ENCODE measurements at regions not wholly inside any gene's neighbourhood (a gene's known extent, or its start where the extent isn't known, plus 50 kb on each side); places are given as distances from the start of the nearest gene placed in this dataset.

DNA sequence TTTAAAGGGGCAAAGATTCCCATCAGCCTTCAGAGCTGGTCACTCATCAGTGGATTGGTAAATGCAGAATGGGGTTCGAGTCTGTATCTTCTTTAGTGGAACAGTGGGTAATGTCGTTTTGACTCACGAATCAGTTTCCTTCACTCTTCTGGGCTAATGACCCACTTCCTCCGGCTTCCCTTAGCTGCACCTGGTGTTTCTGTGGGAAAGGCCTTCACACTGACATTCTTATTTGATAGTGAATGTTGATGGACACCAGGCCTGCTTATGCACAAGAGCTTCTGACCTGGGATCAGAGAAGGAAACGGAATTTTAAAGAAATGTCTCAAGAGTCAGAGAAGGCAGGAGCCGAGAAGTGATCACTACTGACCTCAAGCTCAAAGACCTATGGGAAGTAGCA is 272.0 kb upstream of the SULF2 start:
- no peak for TF ChIP-seq CTCF (IDR thresholded peaks at IDR 0.05; ENCODE audit: low read depth, low read length)
- TF ChIP-seq EZH2phosphoT487 (IDR thresholded peaks at IDR 0.05; ENCODE audit: low read depth): no peak
